Upper lobe of right lung (tissue), 1 donor: ENCODE measurements at regions not wholly inside any gene's neighbourhood (a gene's known extent, or its start where the extent isn't known, plus 50 kb on each side); places are given as distances from the start of the nearest gene placed in this dataset.

Source experiments
- ATAC-seq: fragments of 200-7000 bp; cut with Tn5 transposase; one replicate; pipeline ENCODE4 v1.9.1; 2020; ENCODE audit warnings: mild to moderate bottlenecking, moderate library complexity
- DNase-seq: peaks from one replicate; pipeline ENCODE4 v3.0.0-alpha.2; 2020
- H3K27ac ChIP-seq: fragments of 200-600 bp; one replicate; pipeline ENCODE4 v1.8.0; 2022
- H3K27me3 ChIP-seq: fragments of 200-600 bp; one replicate; pipeline ENCODE4 v1.8.0; 2022; ENCODE audit warnings: mild to moderate bottlenecking
- H3K36me3 ChIP-seq: fragments of 200-600 bp; one replicate; pipeline ENCODE4 v1.8.0; 2022
- H3K4me1 ChIP-seq: fragments of 200-600 bp; one replicate; pipeline ENCODE4 v1.8.0; 2022
- H3K4me3 ChIP-seq: fragments of 200-600 bp; one replicate; pipeline ENCODE4 v1.8.0; 2022; ENCODE audit warnings: mild to moderate bottlenecking
- H3K9me3 ChIP-seq: fragments of 200-600 bp; one replicate; pipeline ENCODE4 v1.8.0; 2022
- intact Hi-C: fragments of 100-400 bp; cut with DNase I; formaldehyde crosslinking; loops from one replicate; pipeline ENCODE4 v1.11.0; 2022
- TF ChIP-seq, protein P1 (sequence below): fragments of 200-600 bp; IDR thresholded peaks from one replicate; pipeline ENCODE4 v1.8.0; 2022; ENCODE audit warnings: antibody characterized with exemption
- donor health status: DM: no; HTN: yes; CAD: no; lungs with severe emphysema.

DNA sequence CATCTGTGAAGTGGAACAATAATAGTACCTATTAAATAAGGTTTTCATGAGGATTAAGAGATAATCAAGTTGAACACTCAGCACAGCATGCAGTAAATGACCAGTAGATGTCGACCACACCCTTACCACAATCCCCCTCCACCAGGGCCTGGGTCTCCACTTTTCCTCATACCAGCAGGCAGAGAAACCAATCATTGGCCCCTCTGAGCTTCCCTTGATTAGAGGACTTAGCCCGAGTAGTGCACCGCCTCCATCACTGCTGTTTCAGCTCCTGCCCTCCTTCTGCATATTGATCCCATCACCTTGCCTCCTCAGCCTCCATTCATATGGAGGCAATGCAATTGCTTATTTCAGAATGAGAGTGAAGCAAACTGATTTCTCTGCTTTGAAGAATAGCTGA is 96.5 kb upstream of the CDH11 start:
- TF ChIP-seq, protein P1, sequence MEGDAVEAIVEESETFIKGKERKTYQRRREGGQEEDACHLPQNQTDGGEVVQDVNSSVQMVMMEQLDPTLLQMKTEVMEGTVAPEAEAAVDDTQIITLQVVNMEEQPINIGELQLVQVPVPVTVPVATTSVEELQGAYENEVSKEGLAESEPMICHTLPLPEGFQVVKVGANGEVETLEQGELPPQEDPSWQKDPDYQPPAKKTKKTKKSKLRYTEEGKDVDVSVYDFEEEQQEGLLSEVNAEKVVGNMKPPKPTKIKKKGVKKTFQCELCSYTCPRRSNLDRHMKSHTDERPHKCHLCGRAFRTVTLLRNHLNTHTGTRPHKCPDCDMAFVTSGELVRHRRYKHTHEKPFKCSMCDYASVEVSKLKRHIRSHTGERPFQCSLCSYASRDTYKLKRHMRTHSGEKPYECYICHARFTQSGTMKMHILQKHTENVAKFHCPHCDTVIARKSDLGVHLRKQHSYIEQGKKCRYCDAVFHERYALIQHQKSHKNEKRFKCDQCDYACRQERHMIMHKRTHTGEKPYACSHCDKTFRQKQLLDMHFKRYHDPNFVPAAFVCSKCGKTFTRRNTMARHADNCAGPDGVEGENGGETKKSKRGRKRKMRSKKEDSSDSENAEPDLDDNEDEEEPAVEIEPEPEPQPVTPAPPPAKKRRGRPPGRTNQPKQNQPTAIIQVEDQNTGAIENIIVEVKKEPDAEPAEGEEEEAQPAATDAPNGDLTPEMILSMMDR, result no peak
- intact Hi-C loops, result no loop called here
- H3K27me3 ChIP-seq, result no peaks in the 10 kb centered on the region
- no peak overlapping the region for H3K4me3 ChIP-seq
- no peak overlapping the region for H3K27ac ChIP-seq
- no peaks in the 10 kb centered on the region for H3K4me1 ChIP-seq
- no peaks in the 10 kb centered on the region for H3K36me3 ChIP-seq
- DNase-seq (no peak), ATAC-seq (no peak)
- H3K9me3 ChIP-seq, result no peaks in the 10 kb centered on the region

DNA sequence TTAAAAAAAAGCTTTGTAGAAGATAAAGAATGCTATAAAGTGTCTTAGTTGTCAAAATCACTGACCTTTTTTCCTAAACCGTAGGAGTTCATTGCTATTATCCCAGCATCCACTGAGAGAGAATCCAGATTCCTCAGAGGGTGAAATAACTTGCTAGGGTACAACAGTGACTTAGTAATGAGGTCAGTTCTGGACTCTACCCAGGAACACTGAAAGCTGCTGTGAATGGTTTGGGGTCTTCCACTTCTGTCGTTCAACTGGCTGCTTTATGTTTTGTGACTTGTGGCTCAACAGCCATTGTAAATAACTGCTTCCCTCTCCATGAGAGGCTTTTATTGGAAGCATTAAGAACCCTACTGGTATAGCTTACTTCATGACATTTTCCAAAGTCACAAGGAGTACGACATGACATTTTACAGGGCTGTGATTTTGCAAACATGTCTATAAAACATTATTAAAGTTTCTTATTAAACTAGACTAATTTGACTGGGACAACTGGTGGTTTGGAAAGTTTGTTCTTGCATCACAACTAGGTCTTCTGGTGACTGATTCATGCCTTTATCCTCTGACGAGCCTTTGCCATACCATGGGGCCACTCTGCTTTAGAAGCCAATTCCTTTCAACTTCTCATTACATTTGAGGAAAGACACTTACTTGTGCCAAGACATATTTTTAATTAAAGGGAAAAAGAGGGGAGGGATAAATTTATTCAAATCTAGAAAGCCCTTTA is 92.2 kb upstream of the CDH11 start:
- Histone ChIP-seq H3K4me3 (no peak overlapping the region), H3K27ac (no peak overlapping the region), H3K9me3 (no peaks in the 10 kb centered on the region), H3K27me3 (no peaks in the 10 kb centered on the region), H3K36me3 (no peaks in the 10 kb centered on the region), H3K4me1 (no peaks in the 10 kb centered on the region)
- DNase-seq (no peak), ATAC-seq (no peak)
- TF ChIP-seq, protein P1, result no peak
- intact Hi-C loops, result no loop called here

DNA sequence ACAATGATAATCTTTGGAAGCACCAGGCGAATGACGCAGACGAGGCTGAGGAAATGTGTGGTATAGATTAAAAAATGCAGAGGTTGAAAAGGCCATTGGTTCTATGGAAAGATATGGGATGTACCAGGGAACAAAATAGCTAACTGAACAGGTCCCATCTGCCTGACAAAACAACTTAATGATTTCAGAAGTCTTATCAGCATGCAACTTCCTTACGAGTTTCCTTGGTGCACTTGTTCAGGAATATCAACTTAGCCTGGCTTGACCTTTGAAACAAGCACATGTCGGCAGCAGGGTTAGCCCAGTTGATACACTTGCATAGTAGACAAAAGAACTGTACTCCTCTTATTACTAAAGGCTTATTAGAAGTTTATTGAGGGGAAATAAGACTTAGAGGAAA is 90.9 kb upstream of the CDH11 start:
- Histone ChIP-seq H3K27ac (no peak overlapping the region), H3K4me3 (no peak overlapping the region), H3K36me3 (no peaks in the 10 kb centered on the region), H3K9me3 (no peaks in the 10 kb centered on the region), H3K27me3 (no peaks in the 10 kb centered on the region), H3K4me1 (no peaks in the 10 kb centered on the region)
- ATAC-seq (no peak), DNase-seq (no peak)
- intact Hi-C loops, result no loop called here
- TF ChIP-seq, protein P1, result no peak

DNA sequence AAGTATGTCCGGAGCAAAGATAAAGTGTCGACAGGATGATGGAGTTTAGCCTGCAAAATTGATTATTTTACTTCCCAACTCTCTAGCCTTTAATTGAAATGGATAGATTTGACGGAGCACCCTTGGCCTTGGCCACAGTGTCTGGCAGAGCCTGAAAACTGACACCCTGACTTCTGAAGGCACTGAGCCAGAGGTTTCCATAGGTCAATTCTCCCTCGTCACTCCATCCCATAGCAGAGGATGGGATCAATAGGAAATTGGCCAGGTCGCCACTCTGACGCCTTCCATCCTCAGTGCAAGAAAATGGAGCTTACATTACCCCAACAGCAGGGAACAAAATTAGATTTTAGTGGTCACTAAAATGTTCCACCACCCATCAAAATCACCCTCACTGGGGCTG is 90.4 kb upstream of the CDH11 start:
- DNase-seq (no peak), ATAC-seq (no peak)
- TF ChIP-seq, protein P1, result no peak
- Histone ChIP-seq H3K27ac (no peak overlapping the region), H3K27me3 (no peaks in the 10 kb centered on the region), H3K4me1 (no peaks in the 10 kb centered on the region), H3K9me3 (no peaks in the 10 kb centered on the region), H3K36me3 (no peaks in the 10 kb centered on the region), H3K4me3 (no peak overlapping the region)
- intact Hi-C loops, result no loop called here

DNA sequence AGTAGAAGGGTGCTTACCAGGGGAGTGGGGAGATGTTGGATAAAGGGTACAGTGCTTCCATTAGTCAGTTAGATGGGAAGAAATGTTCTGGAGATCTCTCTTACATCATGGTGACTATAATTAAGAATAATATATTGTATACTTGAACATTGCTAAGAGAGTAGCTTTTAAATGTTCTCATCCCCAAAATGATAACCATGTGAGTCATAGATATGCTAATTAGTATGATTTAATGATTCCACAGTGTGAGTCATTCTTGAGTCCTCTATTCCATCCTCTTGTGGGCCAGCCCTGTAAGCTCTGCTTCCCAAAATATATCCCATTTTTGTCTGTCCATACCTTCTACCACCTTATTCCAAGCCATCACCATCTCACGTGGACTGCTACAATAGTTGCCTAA is 80.6 kb upstream of the CDH11 start:
- no peaks in the 10 kb centered on the region for H3K4me1 ChIP-seq
- intact Hi-C loops, result no loop called here
- TF ChIP-seq, protein P1, result no peak
- DNase-seq, result no peak
- H3K36me3 ChIP-seq, result no peaks in the 10 kb centered on the region
- H3K27ac ChIP-seq, result no peak overlapping the region
- H3K27me3 ChIP-seq, result no peaks in the 10 kb centered on the region
- no peaks in the 10 kb centered on the region for H3K9me3 ChIP-seq
- H3K4me3 ChIP-seq, result no peak overlapping the region
- ATAC-seq, result no peak

DNA sequence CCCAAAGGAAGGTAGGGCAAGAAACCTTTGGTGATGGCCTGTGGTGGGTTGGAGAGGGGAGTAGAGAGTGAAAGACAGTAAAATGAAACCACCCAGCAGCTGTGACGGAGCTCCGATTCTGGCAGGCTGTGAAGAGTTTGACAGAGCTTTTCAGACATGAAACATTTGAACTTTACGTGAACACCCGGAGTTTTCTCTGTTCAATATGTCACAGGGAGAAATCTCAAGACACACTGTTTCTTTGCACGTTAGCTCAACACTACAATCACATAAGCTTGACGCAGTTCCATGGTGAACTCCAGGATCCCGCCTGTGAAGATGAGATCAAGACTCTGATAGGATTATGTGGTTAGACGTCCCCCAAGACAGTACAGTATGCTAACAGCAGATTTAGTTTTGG is 79.6 kb upstream of the CDH11 start:
- ATAC-seq (no peak), DNase-seq (no peak)
- Histone ChIP-seq H3K4me3 (peak overlapping the region; percentile 15), H3K36me3 (no peaks in the 10 kb centered on the region), H3K27me3 (no peaks in the 10 kb centered on the region), H3K9me3 (no peaks in the 10 kb centered on the region), H3K4me1 (no peaks in the 10 kb centered on the region), H3K27ac (peak overlapping the region; percentile 21)
- intact Hi-C loops, result no loop called here
- TF ChIP-seq, protein P1, result no peak
